ENCODE measurements at regions not wholly inside any gene's neighbourhood (a gene's known extent, or its start where the extent isn't known, plus 50 kb on each side); places are given as distances from the start of the nearest gene placed in this dataset.

- H3K4me3 ChIP-seq (ENCODE audit: low read depth, low read length), result no peak overlapping the region
- in situ Hi-C loops (cut with HindIII; ENCODE audit: low sequenced_read_pairs), result no loop called here
- TF ChIP-seq, protein P1, sequence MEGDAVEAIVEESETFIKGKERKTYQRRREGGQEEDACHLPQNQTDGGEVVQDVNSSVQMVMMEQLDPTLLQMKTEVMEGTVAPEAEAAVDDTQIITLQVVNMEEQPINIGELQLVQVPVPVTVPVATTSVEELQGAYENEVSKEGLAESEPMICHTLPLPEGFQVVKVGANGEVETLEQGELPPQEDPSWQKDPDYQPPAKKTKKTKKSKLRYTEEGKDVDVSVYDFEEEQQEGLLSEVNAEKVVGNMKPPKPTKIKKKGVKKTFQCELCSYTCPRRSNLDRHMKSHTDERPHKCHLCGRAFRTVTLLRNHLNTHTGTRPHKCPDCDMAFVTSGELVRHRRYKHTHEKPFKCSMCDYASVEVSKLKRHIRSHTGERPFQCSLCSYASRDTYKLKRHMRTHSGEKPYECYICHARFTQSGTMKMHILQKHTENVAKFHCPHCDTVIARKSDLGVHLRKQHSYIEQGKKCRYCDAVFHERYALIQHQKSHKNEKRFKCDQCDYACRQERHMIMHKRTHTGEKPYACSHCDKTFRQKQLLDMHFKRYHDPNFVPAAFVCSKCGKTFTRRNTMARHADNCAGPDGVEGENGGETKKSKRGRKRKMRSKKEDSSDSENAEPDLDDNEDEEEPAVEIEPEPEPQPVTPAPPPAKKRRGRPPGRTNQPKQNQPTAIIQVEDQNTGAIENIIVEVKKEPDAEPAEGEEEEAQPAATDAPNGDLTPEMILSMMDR (IDR thresholded peaks at IDR 0.05; ENCODE audit: low read depth, low read length, missing control alignments), result no peak
- DNase-seq (ENCODE audit: low read depth), result no peak
Measured at GRCh38 chr9:10700915-10701314, 88.1 kb upstream of the PTPRD start.

GRCh38 chr9:10701906-10702305, 89.1 kb upstream of the PTPRD start:
- TF ChIP-seq, protein P1 (IDR thresholded peaks at IDR 0.05; ENCODE audit: low read depth, low read length, missing control alignments), result no peak
- in situ Hi-C loops (cut with HindIII; ENCODE audit: low sequenced_read_pairs), result no loop called here
- H3K4me3 ChIP-seq (ENCODE audit: low read depth, low read length), result no peak overlapping the region
- no peak for DNase-seq (ENCODE audit: low read depth)

GRCh38 chr9:10703139-10703538, 90.3 kb upstream of the PTPRD start:
- DNase-seq (ENCODE audit: low read depth), result no peak
- H3K4me3 ChIP-seq (ENCODE audit: low read depth, low read length), result no peak overlapping the region
- TF ChIP-seq, protein P1 (IDR thresholded peaks at IDR 0.05; ENCODE audit: low read depth, low read length, missing control alignments), result no peak
- in situ Hi-C loops (cut with HindIII; ENCODE audit: low sequenced_read_pairs), result no loop called here

- H3K4me3 ChIP-seq (ENCODE audit: low read depth, low read length), result no peak overlapping the region
- peak; percentile 57 for DNase-seq (ENCODE audit: low read depth)
- TF ChIP-seq, protein P1 (IDR thresholded peaks at IDR 0.05; ENCODE audit: low read depth, low read length, missing control alignments), result no peak
- in situ Hi-C loops (cut with HindIII; ENCODE audit: low sequenced_read_pairs), result no loop called here
Measured at GRCh38 chr9:10704720-10705119, 91.9 kb upstream of the PTPRD start.

GRCh38 chr9:10705383-10705782, 92.6 kb upstream of the PTPRD start:
- TF ChIP-seq, protein P1 (IDR thresholded peaks at IDR 0.05; ENCODE audit: low read depth, low read length, missing control alignments), result no peak
- no peak for DNase-seq (ENCODE audit: low read depth)
- H3K4me3 ChIP-seq (ENCODE audit: low read depth, low read length), result no peak overlapping the region
- in situ Hi-C loops (cut with HindIII; ENCODE audit: low sequenced_read_pairs), result no loop called here

- in situ Hi-C loops (cut with HindIII; ENCODE audit: low sequenced_read_pairs), result no loop called here
- no peak for DNase-seq (ENCODE audit: low read depth)
- TF ChIP-seq, protein P1 (IDR thresholded peaks at IDR 0.05; ENCODE audit: low read depth, low read length, missing control alignments), result no peak
- no peak overlapping the region for H3K4me3 ChIP-seq (ENCODE audit: low read depth, low read length)
Measured at GRCh38 chr9:10706788-10707187, 94.0 kb upstream of the PTPRD start.

DNA sequence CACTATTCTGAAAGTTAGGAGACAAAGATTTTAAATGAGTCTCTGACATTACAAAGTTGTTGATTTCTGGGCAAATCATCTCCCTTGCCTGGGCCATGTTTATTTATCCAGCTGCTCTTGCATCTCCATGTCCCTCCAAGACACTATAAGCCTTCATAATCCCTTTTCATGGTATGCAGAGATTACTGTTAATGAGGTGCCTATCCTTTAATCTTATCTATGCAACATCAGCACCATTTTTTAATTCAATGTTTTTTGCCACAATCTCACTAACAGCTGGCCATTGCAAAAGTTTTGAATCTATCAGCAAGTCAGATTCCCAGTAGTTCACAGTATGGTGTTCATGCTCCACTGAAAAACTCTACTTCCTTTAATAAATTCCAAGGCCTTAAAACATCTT, 108.5 kb upstream of the PTPRD start:
- DNase-seq (ENCODE audit: low read depth), result no peak
- TF ChIP-seq, protein P1 (IDR thresholded peaks at IDR 0.05; ENCODE audit: low read depth, low read length, missing control alignments), result no peak
- in situ Hi-C loops (cut with HindIII; ENCODE audit: low sequenced_read_pairs), result no loop called here
- no peak overlapping the region for H3K4me3 ChIP-seq (ENCODE audit: low read depth, low read length)

Measured in astrocyte of the cerebellum (primary cell).